HUES6 (cell line): ENCODE measurements at regions not wholly inside any gene's neighbourhood (a gene's known extent, or its start where the extent isn't known, plus 50 kb on each side); places are given as distances from the start of the nearest gene placed in this dataset.
"Not testable (repeated sequence)": the region's sequence is repeated elsewhere in the genome, so short reads cannot be mapped to it uniquely, and the experiment has no call there.

Experiments used
- H3K27ac ChIP-seq: 2 replicates; pipeline ENCODE4 v1.7.0; 2013; ENCODE audit warnings: low read depth, mild to moderate bottlenecking, low read length, inconsistent platforms
- H3K27me3 ChIP-seq: 2 replicates; pipeline ENCODE4 v1.6.1; 2013; ENCODE audit warnings: low read length; ENCODE audit not compliant: control insufficient read depth, insufficient read depth
- H3K36me3 ChIP-seq: 2 replicates; pipeline ENCODE4 v1.6.1; 2013; ENCODE audit warnings: low read length; ENCODE audit not compliant: control insufficient read depth, insufficient read depth
- H3K4me1 ChIP-seq: 2 replicates; pipeline ENCODE4 v1.6.1; 2013; ENCODE audit warnings: low read length; ENCODE audit not compliant: control insufficient read depth, insufficient read depth
- H3K4me3 ChIP-seq: 2 replicates; pipeline ENCODE4 v1.5.1; 2013; ENCODE audit warnings: low read depth, low read length
- H3K9ac ChIP-seq: one replicate; pipeline ENCODE4 v1.6.1; 2013; ENCODE audit warnings: mild to moderate bottlenecking, low read length
- H3K9me3 ChIP-seq: 2 replicates; pipeline ENCODE4 v1.6.1; 2013; ENCODE audit warnings: low read depth, low read length; ENCODE audit not compliant: control insufficient read depth, insufficient read depth

DNA sequence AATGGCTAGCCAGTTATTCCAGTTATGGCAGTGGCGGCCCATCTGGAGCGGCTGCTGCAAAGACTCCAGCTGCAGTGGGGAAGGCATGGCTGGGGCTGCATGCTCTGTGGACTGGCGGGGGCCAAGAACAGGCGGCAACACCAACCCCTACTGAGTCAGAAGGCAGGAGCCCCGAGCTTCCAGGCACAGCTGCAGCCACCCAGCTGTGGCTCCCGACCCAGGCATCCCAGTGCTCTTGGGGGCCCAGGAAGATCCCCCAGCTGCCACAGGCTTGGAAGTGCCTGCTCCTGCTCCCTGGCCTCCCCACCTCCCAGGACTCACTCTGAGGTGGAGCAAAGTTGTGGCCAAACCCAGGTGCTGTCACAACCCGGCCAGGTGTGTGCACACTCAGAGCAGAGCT lies 317.0 kb upstream of the RRP15 start:
- no peak overlapping the region for H3K4me3 ChIP-seq
- H3K9me3 ChIP-seq: peaks cover 14% of the 10 kb centered on the region; the same call in 1 of the 2 replicates
- H3K9ac ChIP-seq: no peak overlapping the region
- no peaks in the 10 kb centered on the region for H3K4me1 ChIP-seq
- no peaks in the 10 kb centered on the region for H3K36me3 ChIP-seq
- H3K27me3 ChIP-seq: no peaks in the 10 kb centered on the region
- H3K27ac ChIP-seq: no peak overlapping the region

DNA sequence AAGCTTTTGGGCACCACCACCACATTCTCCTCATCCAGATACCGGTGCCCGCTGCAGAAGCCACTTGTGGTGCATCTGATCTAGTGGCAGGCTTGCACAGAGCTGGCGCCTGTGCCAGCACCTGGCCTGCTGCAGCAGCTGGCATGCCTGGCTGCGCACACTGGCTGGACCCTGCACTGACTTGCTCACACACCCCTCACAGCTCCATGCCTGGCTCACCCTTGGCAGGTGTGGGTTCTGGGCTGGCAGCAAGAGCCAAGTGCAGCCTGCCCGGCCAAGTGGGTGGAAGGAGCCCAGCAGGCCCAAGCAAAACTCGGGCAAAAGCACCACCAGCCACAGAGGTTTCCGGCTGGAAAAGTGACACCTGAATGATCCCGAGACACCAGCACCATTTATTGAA lies 315.7 kb upstream of the RRP15 start:
- Histone ChIP-seq H3K9me3 (peaks cover 14% of the 10 kb centered on the region; the same call in 1 of the 2 replicates), H3K27me3 (no peaks in the 10 kb centered on the region), H3K4me3 (no peak overlapping the region), H3K9ac (no peak overlapping the region), H3K4me1 (no peaks in the 10 kb centered on the region), H3K27ac (no peak overlapping the region), H3K36me3 (no peaks in the 10 kb centered on the region)

DNA sequence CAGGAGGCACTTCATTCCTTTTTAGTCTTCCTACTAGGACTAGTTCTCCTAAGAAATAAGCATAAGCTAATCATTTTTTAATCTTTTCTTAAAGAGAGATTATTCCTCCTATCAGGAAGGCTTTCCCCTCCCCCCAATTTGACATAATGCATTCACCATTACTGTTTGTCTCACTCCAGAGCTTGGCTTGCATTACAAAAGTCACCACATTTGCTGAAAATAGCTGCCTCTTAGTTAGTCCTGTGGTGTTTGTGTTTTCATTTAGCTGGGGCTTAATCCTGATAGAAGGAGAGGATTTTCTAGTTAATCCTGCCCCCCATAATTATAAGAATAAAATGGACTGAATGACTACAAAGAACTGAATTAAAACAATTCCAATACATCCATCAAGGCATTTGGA lies 307.1 kb upstream of the RRP15 start:
- H3K9ac ChIP-seq: no peak overlapping the region
- no peaks in the 10 kb centered on the region for H3K9me3 ChIP-seq
- H3K4me1 ChIP-seq: peaks cover 7% of the 10 kb centered on the region
- no peak overlapping the region for H3K27ac ChIP-seq
- H3K4me3 ChIP-seq: no peak overlapping the region
- H3K36me3 ChIP-seq: no peaks in the 10 kb centered on the region
- H3K27me3 ChIP-seq: no peaks in the 10 kb centered on the region

DNA sequence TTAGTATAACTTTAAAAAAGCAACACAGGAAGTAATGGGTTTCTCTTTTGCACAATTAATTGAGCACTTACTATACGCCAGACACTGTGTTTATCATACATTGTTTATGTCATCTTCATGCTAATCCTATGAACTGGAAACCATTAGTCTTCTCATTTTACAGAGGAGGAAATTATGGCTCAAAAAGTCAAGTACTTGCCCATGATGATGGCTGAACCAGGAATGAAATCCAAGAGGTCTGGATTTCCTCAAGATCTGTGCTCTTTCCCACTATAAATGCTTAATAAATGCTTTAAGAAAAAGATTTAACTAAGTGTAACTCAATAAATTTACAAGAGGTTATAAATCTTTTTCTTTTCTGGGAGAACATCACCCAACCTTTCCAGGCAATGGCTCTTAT lies 303.7 kb upstream of the RRP15 start:
- H3K27me3 ChIP-seq: no peaks in the 10 kb centered on the region
- H3K27ac ChIP-seq: no peak overlapping the region
- H3K36me3 ChIP-seq: no peaks in the 10 kb centered on the region
- H3K4me1 ChIP-seq: peaks cover 7% of the 10 kb centered on the region
- H3K4me3 ChIP-seq: no peak overlapping the region
- H3K9me3 ChIP-seq: no peaks in the 10 kb centered on the region
- no peak overlapping the region for H3K9ac ChIP-seq

DNA sequence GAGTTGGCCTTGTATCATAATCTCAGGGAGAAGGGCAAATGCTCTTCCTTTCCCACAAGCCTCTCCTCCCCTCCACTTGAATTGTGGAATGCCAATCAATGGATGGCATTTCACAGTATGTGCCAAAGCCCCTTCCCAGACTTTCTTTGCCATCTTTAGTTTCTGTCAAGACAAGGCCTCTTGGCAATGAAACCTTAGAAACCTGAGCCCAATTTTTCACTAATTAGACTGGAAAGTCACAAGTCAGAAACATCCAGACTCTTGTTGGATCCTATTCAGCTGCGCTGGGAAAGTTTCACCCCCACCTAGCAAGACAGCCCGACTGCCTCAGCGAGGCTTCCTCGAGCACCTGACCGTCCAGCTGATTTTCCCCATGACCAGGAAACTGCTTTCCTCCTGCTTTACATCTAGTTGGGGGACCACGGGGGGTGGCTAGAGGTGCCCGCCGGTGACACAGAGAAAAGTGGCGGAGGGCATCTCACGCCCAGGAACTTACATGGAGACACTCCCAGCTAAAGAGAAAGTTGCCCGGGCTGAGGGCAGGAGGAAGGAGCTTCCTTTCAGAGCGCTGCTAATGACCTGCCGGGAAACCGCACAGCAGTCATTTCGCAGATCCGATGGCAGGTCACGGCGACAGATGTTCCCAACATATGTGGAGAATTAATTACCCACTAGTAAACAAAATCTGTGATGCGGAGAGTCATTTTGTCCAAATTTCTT lies 302.6 kb upstream of the RRP15 start:
- Histone ChIP-seq H3K36me3 (no peaks in the 10 kb centered on the region), H3K27me3 (no peaks in the 10 kb centered on the region), H3K9me3 (no peaks in the 10 kb centered on the region), H3K4me1 (peaks cover 6% of the 10 kb centered on the region), H3K27ac (no peak overlapping the region), H3K4me3 (no peak overlapping the region), H3K9ac (no peak overlapping the region)

DNA sequence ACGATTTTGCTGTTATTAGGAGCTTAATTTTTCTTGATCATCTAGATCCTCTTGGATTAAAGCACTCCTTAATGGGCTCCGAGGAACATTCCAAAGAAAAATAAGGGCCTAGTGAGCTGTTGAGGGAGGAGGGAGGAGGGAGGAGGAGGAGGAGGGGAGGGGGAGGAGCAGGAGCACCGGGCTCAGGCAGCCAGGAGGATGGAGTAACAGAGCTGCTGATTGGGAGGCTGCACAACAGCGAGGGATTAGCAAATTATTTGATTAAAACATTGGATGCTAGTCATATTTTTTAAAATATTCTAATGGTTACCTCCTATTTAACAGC lies 302.1 kb upstream of the RRP15 start:
- Histone ChIP-seq H3K4me1 (peaks cover 1% of the 10 kb centered on the region), H3K9me3 (no peaks in the 10 kb centered on the region), H3K36me3 (no peaks in the 10 kb centered on the region), H3K9ac (no peak overlapping the region), H3K27me3 (no peaks in the 10 kb centered on the region), H3K27ac (no peak overlapping the region), H3K4me3 (no peak overlapping the region)

DNA sequence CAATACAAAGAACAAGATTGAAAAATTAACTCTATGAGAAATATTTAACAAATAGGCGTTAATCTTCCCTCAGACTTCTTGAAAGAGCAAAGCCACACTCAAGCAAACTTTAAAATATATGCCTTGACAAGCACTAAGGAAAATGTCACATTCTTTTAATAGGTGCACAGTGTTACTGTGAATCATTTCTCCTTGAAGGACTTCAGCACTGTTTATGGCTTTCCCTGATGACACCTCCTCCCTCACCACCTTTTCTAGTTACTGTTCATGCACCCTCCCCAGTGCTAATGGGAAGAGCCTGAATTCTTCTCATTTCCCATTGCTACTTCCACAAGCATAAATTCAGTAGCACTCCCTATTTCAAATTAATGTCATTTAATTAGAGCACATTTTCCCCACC lies 299.5 kb upstream of the RRP15 start:
- no peak overlapping the region for H3K4me3 ChIP-seq
- H3K4me1 ChIP-seq: peaks cover 6% of the 10 kb centered on the region
- no peaks in the 10 kb centered on the region for H3K9me3 ChIP-seq
- H3K9ac ChIP-seq: no peak overlapping the region
- no peaks in the 10 kb centered on the region for H3K27me3 ChIP-seq
- H3K36me3 ChIP-seq: no peaks in the 10 kb centered on the region
- H3K27ac ChIP-seq: no peak overlapping the region

DNA sequence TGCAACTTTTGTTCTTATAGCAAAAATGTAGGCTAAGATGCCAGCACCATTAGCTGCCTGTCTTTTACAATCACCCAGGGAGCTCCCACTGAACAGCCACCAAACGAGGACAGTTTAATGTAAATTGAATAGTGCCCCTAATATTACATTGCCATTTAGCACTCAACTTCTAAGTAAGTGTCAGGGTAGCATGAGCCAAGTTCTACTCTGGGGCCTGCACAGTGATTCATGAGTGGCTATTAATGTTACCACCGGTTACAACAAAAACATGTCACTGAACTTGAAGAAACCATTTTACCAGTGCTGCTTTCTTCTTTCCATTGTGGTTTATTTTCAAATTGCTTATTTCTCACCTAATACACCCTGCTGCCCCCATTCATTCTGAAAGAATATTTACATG lies 295.6 kb upstream of the RRP15 start:
- Histone ChIP-seq H3K9ac (no peak overlapping the region), H3K27ac (no peak overlapping the region), H3K27me3 (no peaks in the 10 kb centered on the region), H3K9me3 (no peaks in the 10 kb centered on the region), H3K36me3 (no peaks in the 10 kb centered on the region), H3K4me1 (peaks cover 12% of the 10 kb centered on the region), H3K4me3 (no peak overlapping the region)

DNA sequence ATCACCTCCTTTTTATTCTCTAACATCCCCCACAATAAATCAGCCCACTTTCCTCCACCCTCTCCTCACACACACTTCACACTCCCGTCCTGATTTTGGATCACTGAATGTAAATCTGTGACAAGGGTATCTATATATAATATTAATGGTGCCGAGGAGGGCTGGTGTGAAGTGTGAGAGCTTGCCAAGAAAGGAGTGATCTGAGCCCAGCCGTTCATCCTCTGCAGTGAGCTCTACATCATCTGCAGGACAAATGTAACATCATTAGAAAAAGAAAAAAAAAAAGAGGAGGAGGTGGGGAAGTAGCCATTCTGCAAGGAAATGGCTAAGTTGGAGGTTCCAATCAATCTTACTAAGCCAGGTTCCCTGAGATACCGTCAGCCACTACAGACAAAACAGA lies 291.7 kb upstream of the RRP15 start:
- Histone ChIP-seq H3K9ac (no peak overlapping the region), H3K36me3 (no peaks in the 10 kb centered on the region), H3K27ac (no peak overlapping the region), H3K27me3 (no peaks in the 10 kb centered on the region), H3K9me3 (no peaks in the 10 kb centered on the region), H3K4me3 (no peak overlapping the region), H3K4me1 (peaks cover 12% of the 10 kb centered on the region)

DNA sequence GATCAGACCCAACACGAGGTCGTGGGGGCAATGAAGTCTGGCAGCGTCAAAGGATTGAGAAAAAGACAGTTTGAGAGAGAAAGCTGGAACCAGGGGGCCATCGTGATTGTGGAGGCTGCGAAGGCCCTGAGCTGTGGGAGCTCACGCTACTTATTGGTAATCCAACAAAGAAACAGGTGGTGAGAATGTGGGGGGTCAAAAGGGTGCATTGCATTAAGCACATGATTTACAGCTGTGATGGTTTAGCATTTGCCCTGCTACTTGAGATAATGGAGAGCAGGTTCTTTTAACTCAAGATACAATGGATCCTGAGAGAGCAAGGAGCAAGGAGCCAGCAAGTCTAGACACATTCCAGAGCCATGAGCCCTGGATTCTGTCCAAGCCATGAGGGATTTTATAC lies 276.8 kb upstream of the RRP15 start:
- not testable (repeated sequence) for H3K4me1 ChIP-seq, H3K27me3 ChIP-seq, H3K9ac ChIP-seq, H3K4me3 ChIP-seq, H3K36me3 ChIP-seq, H3K27ac ChIP-seq, H3K9me3 ChIP-seq

DNA sequence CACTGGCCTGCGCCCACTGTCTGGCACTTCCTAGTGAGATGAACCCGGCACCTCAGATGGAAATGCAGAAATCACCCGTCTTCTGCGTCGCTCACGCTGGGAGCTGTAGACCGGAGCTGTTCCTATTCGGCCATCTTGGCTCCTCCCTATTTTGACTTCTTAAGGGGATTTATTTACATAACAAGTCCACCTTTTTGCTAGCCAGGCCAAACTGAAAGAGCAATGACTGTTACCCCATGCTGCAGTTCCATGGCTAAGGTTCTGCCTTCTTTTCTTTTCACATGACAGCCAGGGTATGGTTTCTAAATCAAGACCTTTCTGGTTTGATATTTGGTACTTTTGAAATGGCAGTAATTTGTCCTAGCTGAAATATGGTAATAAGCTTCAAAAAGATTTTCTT lies 270.0 kb upstream of the RRP15 start:
- not testable (repeated sequence) for H3K4me1 ChIP-seq, H3K9ac ChIP-seq
- H3K9me3 ChIP-seq: peaks cover 10% of the 10 kb centered on the region; the same call in 1 of the 2 replicates

More for the DNA sequence above, 270.0 kb upstream of the RRP15 start:
- H3K27ac ChIP-seq, H3K27me3 ChIP-seq, H3K4me3 ChIP-seq, H3K36me3 ChIP-seq: not testable (repeated sequence)
